Adrenal gland (tissue), 9 donors: ENCODE measurements at regions not wholly inside any gene's neighbourhood (a gene's known extent, or its start where the extent isn't known, plus 50 kb on each side); places are given as distances from the start of the nearest gene placed in this dataset.

Experiments used
- DNase-seq, 7 donors: peaks; one replicate each; pipeline ENCODE4 v3.0.0-alpha.2; 2019 to 2020
- H3K27ac ChIP-seq, 5 donors: fragments of 200-600 bp; sonication (generic) in 4 of 5; 1 replicate in 3 of 5; 2 replicates in 2 of 5; pipeline versions ENCODE4 v1.5.1 to v1.8.0; 2016 to 2020; ENCODE audit warnings: mild to moderate bottlenecking in 1 of 5
- H3K27me3 ChIP-seq: fragments of 200-600 bp; 2 replicates; pipeline ENCODE4 v1.8.0; 2021
- H3K36me3 ChIP-seq, 2 donors: fragments of 200-600 bp; replicated peaks in 1 of 2; 1 replicate in 1 of 2; 2 replicates in 1 of 2; pipeline versions ENCODE4 v1.5.1 to v1.8.0; 2018 to 2022
- H3K4me1 ChIP-seq, 2 donors: fragments of 200-600 bp; replicated peaks in 1 of 2; 1 replicate in 1 of 2; 2 replicates in 1 of 2; pipeline versions ENCODE4 v1.5.1 to v1.8.0; 2018 to 2021
- H3K4me3 ChIP-seq, 4 donors: fragments of 200-600 bp; sonication (generic) in 3 of 4; one replicate each; pipeline ENCODE4 v1.5.1; 2016 to 2018
- H3K9me3 ChIP-seq, 3 donors: fragments of 200-600 bp; sonication (generic) in 1 of 3; replicated peaks in 1 of 3; 1 replicate in 2 of 3; 2 replicates in 1 of 3; pipeline versions ENCODE4 v1.5.1 to v1.8.0; 2016 to 2021
- CTCF ChIP-seq, 6 experiments: fragments of 450-650 bp in 4 of 6; fragments of 200-600 bp in 2 of 6; sonication (generic) in 1 of 6; IDR thresholded peaks; 1 replicate in 5 of 6; 2 replicates in 1 of 6; pipeline versions ENCODE4 v1.5.1 to v1.8.0; 2016 to 2021; ENCODE audit warnings: antibody characterized with exemption in 6 of 6, mild to moderate bottlenecking in 2 of 6, moderate library complexity in 1 of 6
- POLR2A ChIP-seq, 2 donors: fragments of 450-650 bp; IDR thresholded peaks; one replicate each; pipeline ENCODE4 v1.6.1; 2017; ENCODE audit warnings: antibody characterized with exemption in 2 of 2, mild to moderate bottlenecking in 2 of 2, moderate library complexity in 1 of 2
- WGBS, 4 donors: extraction: QIAGEN DNeasy Blood & Tissue Kit in 2 of 4; methylation state at CpG; one replicate each; pipeline versions ENCODE4 v1.1.5 to v1.1.7; 2013 to 2017; 5-methylcytosine and 5-hydroxymethylcytosine counted together
- intact Hi-C, 2 donors: fragments of 100-400 bp; cut with DNase I; formaldehyde crosslinking; loops; one replicate each; pipeline versions ENCODE4 v1.14.1 to v1.15.0; 2022 to 2023
- donor health status: healthy with polysubstance abuse.
- donor health status: Bipolar disorder and iron deficiency.
- donor health status: DM: yes; HTN: yes; CAD: no.
- donor health status: DM: no; HTN: no; CAD: no.
- donor health status: DM: no; HTN: no; CAD: no.

GRCh38 chr6:18562726-18563125 is 175.6 kb downstream of the RNF144B start:
- Histone ChIP-seq H3K27me3 (no peaks in the 10 kb centered on the region), H3K36me3 (no peaks in the 10 kb centered on the region), H3K4me3 (no peak overlapping the region), H3K27ac (no peak overlapping the region), H3K9me3 (no peaks in the 10 kb centered on the region), H3K4me1 (no peaks in the 10 kb centered on the region)
- no peak for TF ChIP-seq POLR2A (IDR thresholded peaks at IDR 0.05)
- no peak for TF ChIP-seq CTCF (IDR thresholded peaks at IDR 0.05)
- no peak for DNase-seq
- 65 to 85% (median 80%) methylated on average over 5 of the region's 5 CpGs for WGBS, 4 donors
- intact Hi-C loops, result no loop called here

- intact Hi-C loops, result no loop called here
- no peak overlapping the region for H3K4me3 ChIP-seq
- no peaks in the 10 kb centered on the region for H3K9me3 ChIP-seq
- TF ChIP-seq POLR2A (IDR thresholded peaks at IDR 0.05), result no peak
- TF ChIP-seq CTCF (IDR thresholded peaks at IDR 0.05), result no peak
- no peaks in the 10 kb centered on the region for H3K4me1 ChIP-seq
- 91 to 94% (median 92%) methylated on average over 3 of the region's 3 CpGs for WGBS, 4 donors
- H3K27me3 ChIP-seq, result no peaks in the 10 kb centered on the region
- H3K27ac ChIP-seq, result no peak overlapping the region
- H3K36me3 ChIP-seq, result no peaks in the 10 kb centered on the region
- no peak for DNase-seq
Observed at GRCh38 chr6:18564775-18565174, 177.6 kb downstream of the RNF144B start.

- DNase-seq, result no peak
- Histone ChIP-seq H3K9me3 (no peaks in the 10 kb centered on the region), H3K27me3 (no peaks in the 10 kb centered on the region), H3K27ac (no peak overlapping the region), H3K4me3 (no peak overlapping the region), H3K4me1 (no peaks in the 10 kb centered on the region), H3K36me3 (no peaks in the 10 kb centered on the region)
- intact Hi-C loops, result no loop called here
- WGBS, 4 donors, result 63 to 81% (median 71%) methylated on average over 1 of the region's 1 CpG
- TF ChIP-seq CTCF (IDR thresholded peaks at IDR 0.05) (no peak), POLR2A (IDR thresholded peaks at IDR 0.05) (no peak)
Observed at GRCh38 chr6:18565231-18565630, 178.1 kb downstream of the RNF144B start.

- Histone ChIP-seq H3K36me3 (no peaks in the 10 kb centered on the region), H3K4me1 (no peaks in the 10 kb centered on the region), H3K9me3 (no peaks in the 10 kb centered on the region), H3K27ac (no peak overlapping the region), H3K27me3 (no peaks in the 10 kb centered on the region), H3K4me3 (no peak overlapping the region)
- intact Hi-C loops, result no loop called here
- 81 to 88% (median 87%) methylated on average over 1 to 2 of the region's 2 CpGs for WGBS, 4 donors
- DNase-seq, result no peak
- no peak for TF ChIP-seq POLR2A (IDR thresholded peaks at IDR 0.05)
- TF ChIP-seq CTCF (IDR thresholded peaks at IDR 0.05), result no peak
Observed at GRCh38 chr6:18567380-18567779, 180.2 kb downstream of the RNF144B start.
